ENCODE measurements at regions not wholly inside any gene's neighbourhood (a gene's known extent, or its start where the extent isn't known, plus 50 kb on each side); places are given as distances from the start of the nearest gene placed in this dataset.

- TF ChIP-seq ZNF274 (IDR thresholded peaks at IDR 0.05; ENCODE audit: low read depth, low read length) (no peak), YY1 (IDR thresholded peaks at IDR 0.05; ENCODE audit: insufficient read depth, insufficient read length) (no peak)
Measured at GRCh38 chr3:157786211-157786610, 283.0 kb upstream of the VEPH1 start.

All from NT2/D1 (cell line).